NCI-H524 (cell line): ENCODE measurements at regions not wholly inside any gene's neighbourhood (a gene's known extent, or its start where the extent isn't known, plus 50 kb on each side); places are given as distances from the start of the nearest gene placed in this dataset.
A peak's percentile ranks its signal among the peaks of the same experiment; 100 is the strongest.
"Not testable (repeated sequence)": the region's sequence is repeated elsewhere in the genome, so short reads cannot be mapped to it uniquely, and the experiment has no call there.

Source experiments
- DNase-seq, 2 experiments: peaks; one replicate each; lab custom pipeline; 2025; lab: John Stamatoyannopoulos, UW

- no peak for DNase-seq
Observed at GRCh38 chr2:211144078-211144477, 587.7 kb downstream of the CPS1 start.

- DNase-seq = no peak
Observed at GRCh38 chr2:211144974-211145665, 588.7 kb downstream of the CPS1 start.

- DNase-seq = peak in 1 of 2 experiments; percentile 2
Observed at GRCh38 chr2:211149731-211150130, 593.3 kb downstream of the CPS1 start.

- DNase-seq = no peak
Observed at GRCh38 chr2:211157211-211157610, 600.8 kb downstream of the CPS1 start.

DNA sequence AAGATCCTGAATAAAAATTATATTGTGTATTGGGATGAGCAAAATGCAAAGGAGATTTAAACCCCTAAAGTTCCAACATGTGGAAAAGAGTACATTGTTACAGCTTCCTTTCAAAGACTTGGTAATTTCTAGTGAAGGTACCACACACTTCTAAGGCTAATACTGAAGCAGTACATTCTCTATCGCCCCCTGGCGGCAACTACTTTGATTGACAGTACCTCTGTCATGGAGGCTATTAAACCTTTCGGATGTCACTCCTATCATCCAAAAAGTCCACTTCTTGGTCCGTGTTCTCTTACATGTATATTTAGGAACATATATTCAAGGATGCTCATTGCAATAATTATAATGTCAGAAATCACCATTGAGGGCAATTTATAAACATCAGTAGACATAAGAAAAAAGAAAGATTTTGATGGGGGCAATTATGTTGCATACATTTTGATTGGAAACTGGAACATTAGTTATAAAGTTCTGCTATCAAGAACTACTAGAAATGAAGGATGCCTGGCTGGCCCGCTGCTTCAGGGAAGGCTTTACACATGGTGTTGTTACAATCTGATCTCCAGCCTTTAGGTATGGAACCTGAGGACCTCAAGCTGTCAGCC lies 601.6 kb downstream of the CPS1 start:
- peak; percentile 43 to 72 for DNase-seq

DNA sequence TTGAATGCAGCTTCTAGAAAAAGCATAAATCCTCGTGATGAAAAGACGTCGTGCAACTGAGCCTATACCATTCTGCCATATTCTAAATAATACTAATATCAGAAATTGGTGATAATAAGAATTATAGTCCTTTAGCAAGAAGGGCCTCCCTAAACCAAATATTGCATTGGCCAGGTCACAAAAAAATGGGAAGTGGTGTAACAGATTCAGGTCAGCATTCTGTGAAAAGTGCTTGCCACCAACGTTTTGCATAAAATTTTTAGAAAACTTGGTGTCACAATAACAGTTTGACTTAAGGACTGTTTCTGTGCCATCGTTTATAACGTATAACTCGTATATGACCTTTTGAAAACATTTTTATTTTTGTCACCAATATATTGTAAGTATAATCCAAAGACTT lies 603.6 kb downstream of the CPS1 start:
- no peak for DNase-seq

DNA sequence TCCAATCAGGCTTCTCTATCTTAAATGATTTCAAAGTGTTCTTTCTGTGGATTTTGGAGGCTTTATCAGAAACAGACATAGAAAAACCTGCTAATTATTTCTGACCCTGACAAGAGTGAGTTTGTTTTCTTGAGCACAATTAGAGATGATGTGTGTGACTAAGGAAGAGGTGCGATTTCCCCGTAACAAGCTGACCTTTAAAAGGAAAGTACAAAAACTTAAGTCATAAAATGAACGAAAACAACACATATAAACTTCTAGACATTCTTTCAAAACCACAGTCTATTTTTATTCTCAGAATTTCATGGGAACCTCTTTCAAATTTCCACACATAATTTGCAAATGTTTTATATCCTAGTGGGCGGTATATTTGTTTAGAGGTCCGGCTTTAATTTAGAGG lies 604.8 kb downstream of the CPS1 start:
- DNase-seq = no peak

- DNase-seq = no peak
Observed at GRCh38 chr2:211162911-211163310, 606.5 kb downstream of the CPS1 start.

DNA sequence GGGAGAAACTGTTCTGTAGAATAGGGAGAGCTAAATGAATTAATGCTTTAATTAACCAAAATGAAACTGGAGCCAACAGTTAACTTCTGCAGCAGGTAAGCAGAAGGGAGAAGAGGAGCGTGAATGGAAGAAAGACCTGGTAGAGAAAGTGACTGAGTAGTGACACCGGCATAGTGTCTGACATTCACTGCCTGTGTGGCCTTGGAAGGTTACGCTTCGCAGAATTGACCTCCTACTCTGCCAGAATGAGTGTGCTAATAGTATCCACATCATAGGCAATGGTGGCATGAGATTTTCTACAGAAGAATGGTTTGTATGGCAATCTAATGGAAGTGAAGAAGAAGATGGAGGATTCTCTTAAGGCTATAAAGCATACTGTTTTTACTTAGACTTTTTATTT lies 614.4 kb downstream of the CPS1 start:
- no peak for DNase-seq

- no peak for DNase-seq
Observed at GRCh38 chr2:211174021-211174420, 617.6 kb downstream of the CPS1 start.

- no peak for DNase-seq
Observed at GRCh38 chr2:211174631-211175030, 618.2 kb downstream of the CPS1 start.

DNA sequence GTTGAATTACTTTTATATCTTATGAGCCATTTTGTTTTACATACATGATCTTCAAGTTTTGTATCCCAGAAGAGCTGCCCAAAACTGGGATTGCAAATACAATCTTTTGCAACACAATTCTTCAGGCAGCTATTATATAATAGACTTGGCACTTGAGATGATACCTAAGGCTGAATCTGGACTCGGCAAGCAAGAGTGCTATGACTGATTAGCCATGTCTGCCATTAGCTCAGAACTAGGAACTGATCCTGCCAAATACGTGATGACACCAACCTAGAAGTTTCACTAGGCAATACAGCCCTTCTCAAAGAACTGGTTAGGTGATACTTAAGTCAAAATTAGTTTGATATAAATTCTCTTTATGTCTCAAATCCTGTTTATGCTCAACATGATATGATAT lies 619.6 kb downstream of the CPS1 start:
- no peak for DNase-seq

GRCh38 chr2:211176514-211177141 lies 620.2 kb downstream of the CPS1 start:
- DNase-seq = no peak

DNA sequence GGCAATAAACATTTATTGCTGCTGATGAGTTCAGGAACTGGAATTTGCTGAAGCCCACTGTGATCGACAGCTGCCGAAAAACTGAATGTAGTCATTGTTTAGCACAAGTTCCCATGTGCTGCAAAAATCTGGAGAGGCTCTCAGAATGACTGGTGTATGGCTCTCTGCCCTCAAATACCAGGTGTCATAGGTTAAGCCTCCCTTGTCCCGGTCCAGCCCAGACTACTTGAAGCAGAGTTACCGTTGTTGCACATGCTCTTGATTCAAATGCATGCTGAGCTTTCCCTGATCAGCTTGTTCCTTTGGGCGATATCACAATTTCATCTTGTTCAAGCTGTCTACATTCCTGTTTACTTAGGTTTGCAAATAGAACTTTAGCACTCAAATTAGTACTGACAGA lies 625.2 kb downstream of the CPS1 start:
- DNase-seq = peak in 1 of 2 experiments; percentile 15

DNA sequence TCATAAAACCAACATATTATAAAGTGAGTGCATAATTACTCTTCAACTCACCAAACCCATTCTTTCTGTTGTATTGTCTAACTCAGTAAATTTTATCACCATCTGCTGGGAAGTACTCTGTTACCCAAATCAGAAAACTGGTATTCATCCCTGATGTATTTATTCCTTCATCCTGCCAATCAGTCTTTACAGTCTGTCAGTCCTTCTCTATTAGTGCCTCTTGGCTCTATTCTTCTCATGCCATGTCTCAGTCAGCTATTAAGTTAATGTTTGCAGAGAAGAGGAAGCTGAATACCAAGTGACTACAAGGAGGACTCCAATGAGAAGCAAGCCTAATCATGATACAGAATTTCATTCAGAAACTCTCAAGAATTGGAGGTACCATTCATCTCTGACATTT lies 631.2 kb downstream of the CPS1 start:
- no peak for DNase-seq

DNA sequence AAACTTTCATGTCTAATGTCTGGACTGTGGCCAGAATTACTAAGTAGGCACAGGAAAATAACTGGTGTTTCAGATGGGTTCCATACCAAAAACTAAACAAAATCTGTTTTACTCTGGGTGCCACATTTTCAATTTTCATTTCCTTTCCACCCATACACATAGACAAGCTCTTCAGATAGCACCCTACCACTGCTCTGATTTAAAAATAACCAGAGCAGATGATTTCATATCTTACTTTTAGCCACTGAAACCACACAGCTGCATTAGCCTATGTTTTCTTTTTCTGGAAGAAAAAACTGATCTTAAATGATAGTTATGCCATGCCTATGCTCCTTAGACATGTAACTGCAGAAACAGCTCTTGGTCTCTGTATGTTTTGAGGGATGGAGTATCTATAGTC lies 647.6 kb downstream of the CPS1 start:
- DNase-seq = no peak

- no peak for DNase-seq
Observed at GRCh38 chr2:211204456-211204855, 648.1 kb downstream of the CPS1 start.

GRCh38 chr2:211204902-211205301 lies 648.5 kb downstream of the CPS1 start:
- DNase-seq = no peak

DNA sequence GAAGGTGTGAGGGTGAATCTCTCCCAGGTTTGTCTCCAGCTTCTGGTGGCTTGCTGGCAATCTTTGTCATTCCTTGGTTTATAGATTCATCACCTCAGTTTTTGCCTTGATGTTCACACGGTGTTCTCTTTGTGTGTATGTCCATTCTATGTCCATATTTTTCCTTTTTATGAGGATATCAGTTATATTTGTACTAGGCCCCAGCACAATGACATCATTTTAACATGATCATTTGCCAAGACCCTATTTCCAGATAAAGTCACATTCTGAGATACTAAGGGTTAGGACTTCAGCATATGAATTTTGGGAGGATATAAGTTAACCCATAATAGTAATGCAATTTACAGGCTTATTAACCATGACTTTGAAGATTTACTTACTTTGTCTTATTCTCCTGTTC lies 649.0 kb downstream of the CPS1 start:
- DNase-seq = no peak

GRCh38 chr2:211205836-211206235 lies 649.4 kb downstream of the CPS1 start:
- no peak for DNase-seq

DNA sequence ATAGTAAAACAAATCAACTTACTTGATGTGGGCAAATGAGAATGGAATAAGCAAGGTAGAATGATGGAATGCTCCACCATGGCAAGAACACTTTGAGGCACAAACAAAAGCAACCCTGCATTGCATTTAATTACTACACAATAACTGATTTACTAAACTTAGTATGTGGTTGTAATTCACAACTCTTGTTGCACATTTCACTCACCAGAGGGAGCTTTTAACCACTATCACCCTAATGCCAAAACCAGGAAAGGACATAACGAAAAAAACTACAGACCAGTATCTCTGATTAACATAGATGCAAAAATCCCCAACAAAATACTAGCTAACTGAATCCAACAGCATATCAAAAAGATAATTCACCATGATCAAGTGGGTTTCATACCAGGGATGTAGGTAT lies 659.8 kb downstream of the CPS1 start:
- DNase-seq = no peak

- not testable (repeated sequence) for DNase-seq
Observed at GRCh38 chr2:211219548-211219947, 663.1 kb downstream of the CPS1 start.

- DNase-seq = no peak
Observed at GRCh38 chr2:211225784-211226183, 669.4 kb downstream of the CPS1 start.

DNA sequence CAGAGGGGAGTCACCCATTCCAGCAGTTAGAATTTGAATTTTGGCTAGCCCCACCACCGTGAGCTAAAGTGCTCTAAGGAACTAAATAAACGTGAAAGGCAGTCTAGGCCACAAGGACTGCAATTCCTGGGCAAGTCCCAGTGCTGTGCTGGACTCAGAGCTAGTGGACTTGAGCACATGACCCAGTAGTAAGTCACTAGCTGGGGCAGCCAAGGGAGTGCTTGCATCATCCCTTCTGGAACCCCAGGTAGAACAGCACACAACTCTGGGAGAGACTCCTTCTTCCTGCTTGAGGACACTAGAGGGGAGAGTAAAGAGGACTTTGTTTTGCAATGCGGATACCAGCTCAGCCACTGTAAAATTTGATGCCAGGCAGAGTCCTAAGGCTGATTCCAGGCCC lies 672.2 kb downstream of the CPS1 start:
- DNase-seq = no peak
